H1 (cell line): ENCODE measurements at regions not wholly inside any gene's neighbourhood (a gene's known extent, or its start where the extent isn't known, plus 50 kb on each side); places are given as distances from the start of the nearest gene placed in this dataset.

Experiments
- CTCF ChIA-PET: fragments of 300-600 bp; sonication (Branson Sonifier 250); formaldehyde crosslinking; loops from one replicate; lab custom pipeline; 2021; ENCODE audit not compliant: partially characterized antibody; lab: Charles Lee
- POLR2A ChIA-PET: fragments of 300-600 bp; sonication (Branson Sonifier 250); formaldehyde crosslinking; loops from one replicate; lab custom pipeline; 2021; ENCODE audit warnings: inconsistent platforms; ENCODE audit not compliant: partially characterized antibody; lab: Charles Lee
- DNase-seq, 2 experiments: peaks; one replicate each; pipeline versions ENCODE4 v3.0.0 to v3.0.0-alpha.2; 2010 to 2022; ENCODE audit warnings: low spot score in 2 of 2, low read depth in 1 of 2, mixed read lengths in 1 of 2
- FAIRE-seq: peaks from 2 replicates; lab custom pipeline; 2011; peaks lifted over from hg19 to GRCh38; lab: Jason Lieb, UNC
- H2AFZ ChIP-seq: 2 replicates; pipeline ENCODE4 v1.8.1; 2012; ENCODE audit warnings: low read length, inconsistent platforms
- H2AK5ac ChIP-seq: 2 replicates; pipeline ENCODE4 v1.6.1; 2013; ENCODE audit warnings: low read depth, low read length
- H2BK120ac ChIP-seq: replicated peaks from 2 replicates; pipeline ENCODE3; 2013; ENCODE audit warnings: low read depth, low read length, inconsistent platforms
- H2BK12ac ChIP-seq: 2 replicates; pipeline ENCODE4 v1.6.1; 2013; ENCODE audit warnings: low read depth, low read length
- H2BK15ac ChIP-seq: 2 replicates; pipeline ENCODE4 v1.6.1; 2013; ENCODE audit warnings: low read length
- H2BK20ac ChIP-seq: 2 replicates; pipeline ENCODE4 v1.6.1; 2013; ENCODE audit warnings: low read length
- H2BK5ac ChIP-seq: 2 replicates; pipeline ENCODE4 v1.6.1; 2013; ENCODE audit warnings: low read depth, low read length
- H3K14ac ChIP-seq: 2 replicates; pipeline ENCODE4 v1.6.1; 2013; ENCODE audit warnings: inconsistent platforms; ENCODE audit not compliant: insufficient read length
- H3K18ac ChIP-seq: 2 replicates; pipeline ENCODE4 v1.6.1; 2013; ENCODE audit warnings: low read length; ENCODE audit errors: extremely low read depth
- H3K23ac ChIP-seq: 2 replicates; pipeline ENCODE4 v1.6.1; 2013; ENCODE audit warnings: inconsistent platforms; ENCODE audit not compliant: insufficient read length
- H3K23me2 ChIP-seq: 2 replicates; pipeline ENCODE4 v1.6.1; 2013; ENCODE audit warnings: low read depth, low read length
- H3K27ac ChIP-seq: 2 replicates; pipeline ENCODE4 v1.6.1; 2011; ENCODE audit warnings: low read depth, low read length, inconsistent platforms
- H3K27me3 ChIP-seq, 4 experiments: replicated peaks in 1 of 4; 1 replicate in 1 of 4; 2 replicates in 3 of 4; pipeline versions ENCODE4 v1.6.1 to v1.8.1; 2011 to 2013; ENCODE audit warnings: low read length in 3 of 4, mild to moderate bottlenecking in 3 of 4, inconsistent platforms in 2 of 4, mixed read lengths in 2 of 4, moderate library complexity in 1 of 4; ENCODE audit not compliant: control insufficient read depth in 3 of 4, insufficient read depth in 3 of 4; ENCODE audit errors: extremely low read depth in 1 of 4
- H3K36me3 ChIP-seq, 4 experiments: 2 replicates each; pipeline versions ENCODE4 v1.6.1 to v1.8.1; 2011 to 2013; ENCODE audit warnings: mild to moderate bottlenecking in 4 of 4, low read length in 3 of 4, moderate library complexity in 2 of 4, control low read depth in 1 of 4, inconsistent platforms in 1 of 4; ENCODE audit not compliant: insufficient read depth in 4 of 4, control insufficient read depth in 2 of 4
- H3K4ac ChIP-seq: replicated peaks from 2 replicates; pipeline ENCODE3; 2013; ENCODE audit warnings: low read length, low read depth, mixed read lengths, inconsistent platforms; ENCODE audit not compliant: insufficient read length
- H3K4me1 ChIP-seq, 4 experiments: replicated peaks in 1 of 4; 1 replicate in 1 of 4; 2 replicates in 3 of 4; pipeline versions ENCODE4 v1.6.1 to v1.8.1; 2011 to 2013; ENCODE audit warnings: low read length in 3 of 4, inconsistent platforms in 2 of 4, mixed read lengths in 1 of 4; ENCODE audit not compliant: insufficient read depth in 4 of 4, control insufficient read depth in 3 of 4
- H3K4me2 ChIP-seq, 2 experiments: 2 replicates each; pipeline versions ENCODE4 v1.6.1 to v1.8.1; 2011 to 2013; ENCODE audit warnings: low read depth in 2 of 2, low read length in 2 of 2, control low read depth in 1 of 2, inconsistent platforms in 1 of 2, mild to moderate bottlenecking in 1 of 2; ENCODE audit not compliant: insufficient read depth in 1 of 2
- H3K4me3 ChIP-seq, 4 experiments: fragments of 200-600, 300-600 bp in 1 of 4; sonication (generic), shearing (Covaris generic), sonication (Bioruptor Twin) in 1 of 4; 2 replicates each; pipeline versions ENCODE4 v1.5.1 to v1.8.1; 2011 to 2016; ENCODE audit warnings: low read length in 4 of 4, low read depth in 3 of 4, control low read depth in 2 of 4, inconsistent platforms in 2 of 4, mild to moderate bottlenecking in 2 of 4, mixed read lengths in 1 of 4, moderate library complexity in 1 of 4; ENCODE audit not compliant: insufficient read depth in 2 of 4; ENCODE audit errors: extremely low read depth in 1 of 4
- H3K56ac ChIP-seq: replicated peaks from 2 replicates; pipeline ENCODE3; 2013; ENCODE audit warnings: low read depth, mild to moderate bottlenecking, mixed read lengths, low read length, inconsistent platforms; ENCODE audit not compliant: insufficient read length
- H3K79me1 ChIP-seq: 2 replicates; pipeline ENCODE4 v1.6.1; 2013; ENCODE audit warnings: low read depth, low read length, control low read depth
- H3K79me2 ChIP-seq, 2 experiments: 2 replicates each; pipeline versions ENCODE4 v1.6.1 to v1.8.1; 2012 to 2013; ENCODE audit warnings: low read length in 2 of 2, mild to moderate bottlenecking in 2 of 2, inconsistent platforms in 1 of 2; ENCODE audit not compliant: insufficient read depth in 2 of 2, control insufficient read depth in 1 of 2
- H3K9ac ChIP-seq, 4 experiments: replicated peaks in 1 of 4; 1 replicate in 1 of 4; 2 replicates in 3 of 4; pipeline versions ENCODE4 v1.6.1 to v1.8.1; 2011 to 2013; ENCODE audit warnings: low read depth in 3 of 4, low read length in 3 of 4, control low read depth in 2 of 4, mild to moderate bottlenecking in 2 of 4, moderate library complexity in 2 of 4, inconsistent platforms in 1 of 4; ENCODE audit errors: extremely low read depth in 1 of 4
- H3K9me3 ChIP-seq, 2 experiments: 2 replicates each; pipeline versions ENCODE4 v1.6.1 to v1.8.1; 2012 to 2013; ENCODE audit warnings: mild to moderate bottlenecking in 2 of 2, moderate library complexity in 2 of 2, control low read depth in 1 of 2, inconsistent platforms in 1 of 2, low read depth in 1 of 2, low read length in 1 of 2, mixed read lengths in 1 of 2; ENCODE audit not compliant: insufficient read depth in 2 of 2
- H4K20me1 ChIP-seq, 2 experiments: replicated peaks in 1 of 2; 2 replicates each; pipeline versions ENCODE3 to v1.8.1; 2011 to 2013; ENCODE audit warnings: inconsistent platforms in 2 of 2, low read length in 2 of 2, mild to moderate bottlenecking in 1 of 2; ENCODE audit not compliant: insufficient read depth in 2 of 2, control insufficient read depth in 1 of 2
- H4K5ac ChIP-seq: 2 replicates; pipeline ENCODE4 v1.6.1; 2013; ENCODE audit warnings: low read length, low read depth, mixed read lengths, inconsistent platforms; ENCODE audit not compliant: insufficient read length
- H4K8ac ChIP-seq: 2 replicates; pipeline ENCODE4 v1.8.0; 2013; ENCODE audit warnings: mild to moderate bottlenecking, moderate library complexity, low read length, inconsistent platforms; ENCODE audit not compliant: insufficient read depth; ENCODE audit errors: extremely low read depth
- H4K91ac ChIP-seq: replicated peaks from 2 replicates; pipeline ENCODE3; 2013; ENCODE audit warnings: low read length, mixed read lengths, inconsistent platforms; ENCODE audit not compliant: insufficient read length
- ASH2L ChIP-seq: fragments of 200-600, 300-600 bp; sonication (generic); IDR thresholded peaks from one replicate; pipeline ENCODE4 v1.7.1; 2017; ENCODE audit warnings: low read length
- EGR1 ChIP-seq: IDR thresholded peaks from 2 replicates; pipeline ENCODE4 v1.6.1; 2011; ENCODE audit warnings: low read depth, low read length, borderline replicate concordance
- EP300 ChIP-seq, 2 experiments: IDR thresholded peaks; 1 replicate in 1 of 2; 2 replicates in 1 of 2; pipeline ENCODE4 v1.6.1; 2011 to 2012; ENCODE audit warnings: low read depth in 2 of 2, low read length in 2 of 2, mild to moderate bottlenecking in 2 of 2, borderline replicate concordance in 1 of 2, inconsistent platforms in 1 of 2, moderate library complexity in 1 of 2
- GTF2F1 ChIP-seq: IDR thresholded peaks from 2 replicates; pipeline ENCODE4 v1.6.1; 2012; ENCODE audit warnings: low read depth, low read length, improper control_type of control experiment, borderline replicate concordance
- NRF1 ChIP-seq: IDR thresholded peaks from 2 replicates; pipeline ENCODE4 v1.6.1; 2011; ENCODE audit warnings: mild to moderate bottlenecking, low read depth, low read length, improper control_type of control experiment
- SIX5 ChIP-seq: IDR thresholded peaks from 2 replicates; pipeline ENCODE4 v1.6.1; 2011; ENCODE audit warnings: mild to moderate bottlenecking, low read depth, low read length
- whole genome bisulfite sequencing, 2 experiments: shearing (Covaris generic) in 1 of 2; methylation state at CpG; one replicate each; pipeline versions ENCODE4 v1.1.6 to v1.1.7; 2013 to 2015; ENCODE audit warnings: low lambda C conversion rate in 2 of 2, mixed read lengths in 2 of 2, inconsistent platforms in 1 of 2, low coverage in 1 of 2, missing lambda C conversion rate in 1 of 2; ENCODE audit not compliant: insufficient replicate concordance in 2 of 2, insufficient coverage in 1 of 2, insufficient read length in 1 of 2; ENCODE audit errors: extremely low coverage in 1 of 2, missing lambda C conversion rate in 1 of 2; 5-methylcytosine and 5-hydroxymethylcytosine counted together
- TF ChIP-seq, protein P1 (sequence below): IDR thresholded peaks from 2 replicates; pipeline ENCODE4 v1.6.1; 2012; ENCODE audit warnings: inconsistent platforms

DNA sequence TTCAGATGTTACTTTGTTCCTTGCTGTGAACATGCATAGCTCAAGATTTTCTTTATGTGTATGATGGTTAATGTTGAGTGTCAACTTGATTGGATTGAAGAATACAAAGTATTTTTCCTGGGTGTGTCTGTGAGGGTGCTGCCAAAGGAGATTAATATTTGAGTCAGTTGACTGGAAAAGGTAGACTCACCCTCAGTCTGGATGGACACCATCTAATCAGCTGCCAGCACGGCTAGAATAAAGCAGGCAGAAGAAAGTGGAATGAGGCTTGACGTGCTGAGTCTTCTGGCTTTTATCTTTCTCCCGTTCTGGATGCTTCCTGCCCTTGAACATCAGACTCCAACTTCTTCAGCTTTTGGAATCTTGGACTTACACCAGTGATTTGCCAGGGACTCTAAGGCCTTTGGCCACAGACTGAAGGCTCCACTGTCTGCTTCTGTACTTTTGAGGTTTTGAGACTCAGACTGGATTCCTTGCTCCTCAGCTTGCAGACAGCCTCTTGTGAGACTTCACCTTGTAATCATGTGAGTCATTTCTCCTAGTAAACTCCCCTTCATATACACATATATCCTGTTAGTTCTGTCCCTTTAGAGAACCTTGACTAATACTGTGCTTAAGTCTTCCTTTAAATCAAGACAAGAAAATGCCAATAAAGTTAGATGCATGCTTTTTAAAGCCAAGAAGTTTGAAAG lies 626.6 kb downstream of the KCNT2 start:
- no peaks in the 10 kb centered on the region for H3K36me3 ChIP-seq
- no peak overlapping the region for H3K14ac ChIP-seq
- no peaks in the 10 kb centered on the region for H3K23me2 ChIP-seq
- no peak overlapping the region for H4K8ac ChIP-seq
- POLR2A ChIA-PET = interaction anchor here (1.2 kb wide), 1 partner anchor 10 kb away, joined by 3 read pairs; no protein-coding TSS in a partner anchor
- H2BK120ac ChIP-seq = no peak overlapping the region
- no peak overlapping the region for H3K4me3 ChIP-seq
- H2BK12ac ChIP-seq = no peak overlapping the region
- H3K9me3 ChIP-seq = no peaks in the 10 kb centered on the region
- no peaks in the 10 kb centered on the region for H3K79me1 ChIP-seq
- no peaks in the 10 kb centered on the region for H3K79me2 ChIP-seq
- H2AFZ ChIP-seq = peak overlapping the region; percentile 68
- H2BK5ac ChIP-seq = no peak overlapping the region
- H3K4me1 ChIP-seq = no peaks in the 10 kb centered on the region
- FAIRE-seq = no peak
- no peaks in the 10 kb centered on the region for H3K27me3 ChIP-seq
- H3K18ac ChIP-seq = no peak overlapping the region
- H3K4me2 ChIP-seq = no peak overlapping the region
- CTCF ChIA-PET = interaction anchor here (2.0 kb wide), 1 partner anchor 13 kb away, joined by 4 read pairs; no protein-coding TSS in a partner anchor
- no peak overlapping the region for H2BK20ac ChIP-seq
- H3K23ac ChIP-seq = no peak overlapping the region
- H3K27ac ChIP-seq = no peak overlapping the region
- H2BK15ac ChIP-seq = no peak overlapping the region
- 95% methylated on average over 3 of the region's 3 CpGs; no CpG with 5 or more reads in 1 of the 2 experiments for WGBS, 2 experiments
- no peak overlapping the region for H3K4ac ChIP-seq
- no peak overlapping the region for H4K5ac ChIP-seq
- no peak overlapping the region for H2AK5ac ChIP-seq
- H4K20me1 ChIP-seq = no peaks in the 10 kb centered on the region
- no peak overlapping the region for H3K9ac ChIP-seq
- H3K56ac ChIP-seq = no peak overlapping the region
- no peak overlapping the region for H4K91ac ChIP-seq
- DNase-seq = no peak
- TF ChIP-seq ASH2L = no peak
- no peak for TF ChIP-seq EP300 (IDR thresholded peaks at IDR 0.05; ENCODE audit: borderline replicate concordance in 1 of 2, low read depth in 2 of 2, low read length in 2 of 2)
- TF ChIP-seq EGR1 = no peak
- no peak for TF ChIP-seq SIX5
- TF ChIP-seq NRF1 = no peak
- TF ChIP-seq GTF2F1 = no peak
- TF ChIP-seq, protein P1, sequence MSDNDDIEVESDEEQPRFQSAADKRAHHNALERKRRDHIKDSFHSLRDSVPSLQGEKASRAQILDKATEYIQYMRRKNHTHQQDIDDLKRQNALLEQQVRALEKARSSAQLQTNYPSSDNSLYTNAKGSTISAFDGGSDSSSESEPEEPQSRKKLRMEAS = no peak
